Effector CD8-positive, alpha-beta T cell (primary cell): ENCODE measurements at regions not wholly inside any gene's neighbourhood (a gene's known extent, or its start where the extent isn't known, plus 50 kb on each side); places are given as distances from the start of the nearest gene placed in this dataset.

Source experiments
- DNase-seq: peaks from one replicate; lab custom pipeline; 2025; lab: John Stamatoyannopoulos, UW

- DNase-seq, result no peak
These were observed 60.9 kb upstream of the KLHL29 start for GRCh38 chr2:23323917-23324680.

GRCh38 chr2:23326330-23326729 lies 58.6 kb upstream of the KLHL29 start:
- DNase-seq, result no peak

- no peak for DNase-seq
These were observed 57.6 kb upstream of the KLHL29 start for GRCh38 chr2:23327416-23327815.

- DNase-seq, result no peak
These were observed 57.1 kb upstream of the KLHL29 start for GRCh38 chr2:23327887-23328286.

GRCh38 chr2:23330214-23330613 lies 54.8 kb upstream of the KLHL29 start:
- DNase-seq, result no peak
